OCI-LY7 (cell line): ENCODE measurements at regions not wholly inside any gene's neighbourhood (a gene's known extent, or its start where the extent isn't known, plus 50 kb on each side); places are given as distances from the start of the nearest gene placed in this dataset.

Experiments used
- BruUV-seq: library from RNA; stranded (reverse); fragments of 400-500 nt; replicated peaks from 2 replicates; lab custom pipeline; 2021; lab: Mats Ljungman, UMichigan
- CTCF ChIA-PET: fragments of 300-600 bp; sonication (Branson Sonifier 250); formaldehyde crosslinking; loops from one replicate; lab custom pipeline; 2022; ENCODE audit warnings: antibody characterized with exemption; ENCODE audit not compliant: unreplicated experiment; lab: Charles Lee
- POLR2A ChIA-PET: fragments of 300-600 bp; sonication (Branson Sonifier 250); formaldehyde crosslinking; loops from one replicate; lab custom pipeline; 2022; ENCODE audit warnings: antibody characterized with exemption; lab: Charles Lee
- DNase-seq: peaks from one replicate; pipeline ENCODE4 v3.0.0-alpha.2; 2015; ENCODE audit warnings: low spot score
- H2AFZ ChIP-seq: fragments of 200-600 bp; sonication (generic), shearing (Covaris generic); 2 replicates; pipeline ENCODE4 v1.6.1; 2014; ENCODE audit warnings: mild to moderate bottlenecking, antibody characterized with exemption, low read length, moderate library complexity
- H3K27ac ChIP-seq: fragments of 200-600 bp; sonication (generic); 2 replicates; pipeline ENCODE4 v1.5.1; 2014; ENCODE audit warnings: mixed run types, low read depth, mild to moderate bottlenecking, moderate library complexity, low read length, inconsistent platforms; ENCODE audit not compliant: poor library complexity, severe bottlenecking
- H3K36me3 ChIP-seq: fragments of 200-600 bp; sonication (generic); 2 replicates; pipeline ENCODE4 v1.6.1; 2014; ENCODE audit warnings: mild to moderate bottlenecking, antibody characterized with exemption, low read length, moderate library complexity, mixed read lengths; ENCODE audit not compliant: insufficient read depth
- H3K4me1 ChIP-seq: fragments of 200-600 bp; sonication (generic); 2 replicates; pipeline ENCODE4 v1.5.1; 2014; ENCODE audit warnings: mild to moderate bottlenecking, low read length; ENCODE audit not compliant: insufficient read depth, poor library complexity, severe bottlenecking
- H3K4me2 ChIP-seq: fragments of 200-600 bp; sonication (generic); 2 replicates; pipeline ENCODE4 v1.6.1; 2014; ENCODE audit warnings: mild to moderate bottlenecking, low read length
- H3K4me3 ChIP-seq: fragments of 200-600 bp; sonication (generic); 2 replicates; pipeline ENCODE4 v1.5.1; 2014; ENCODE audit warnings: mild to moderate bottlenecking, low read depth, low read length; ENCODE audit not compliant: poor library complexity, severe bottlenecking
- H3K79me2 ChIP-seq: fragments of 200-600 bp; sonication (generic); 2 replicates; pipeline ENCODE4 v1.6.1; 2016; ENCODE audit warnings: low read depth, mild to moderate bottlenecking, low read length, moderate library complexity, mixed read lengths; ENCODE audit not compliant: insufficient read depth
- H3K9me2 ChIP-seq: fragments of 200-600 bp; sonication (generic); 2 replicates; pipeline ENCODE4 v1.6.1; 2016; ENCODE audit warnings: mild to moderate bottlenecking, low read length, mixed read lengths; ENCODE audit not compliant: insufficient read depth
- H3K9me3 ChIP-seq: fragments of 200-600 bp; sonication (generic); 2 replicates; pipeline ENCODE4 v1.6.1; 2014; ENCODE audit warnings: mild to moderate bottlenecking, mixed run types, low read length, mixed read lengths
- H4K20me1 ChIP-seq: fragments of 200-600 bp; sonication (generic); 2 replicates; pipeline ENCODE4 v1.6.1; 2014; ENCODE audit warnings: mild to moderate bottlenecking, antibody characterized with exemption, low read length, moderate library complexity, mixed read lengths; ENCODE audit not compliant: insufficient read depth
- EZH2phosphoT487 ChIP-seq: fragments of 200-600 bp; sonication (generic); IDR thresholded peaks from 2 replicates; pipeline ENCODE4 v1.6.1; 2018; ENCODE audit warnings: low read depth, borderline replicate concordance, mild to moderate bottlenecking, mixed run types, antibody characterized with exemption, low read length, moderate library complexity, mixed read lengths
- intact Hi-C: fragments of 100-400 bp; cut with micrococcal nuclease; formaldehyde crosslinking; loops from one replicate; pipeline ENCODE4 v1.10.0; 2022; ENCODE audit not compliant: unreplicated experiment
- TF ChIP-seq, protein P1 (sequence below): fragments of 200-600 bp; sonication (generic); conservative IDR thresholded peaks from 2 replicates; pipeline ENCODE4 v1.5.1; 2014; ENCODE audit warnings: mild to moderate bottlenecking, antibody characterized with exemption, low read length, moderate library complexity, mixed read lengths

DNA sequence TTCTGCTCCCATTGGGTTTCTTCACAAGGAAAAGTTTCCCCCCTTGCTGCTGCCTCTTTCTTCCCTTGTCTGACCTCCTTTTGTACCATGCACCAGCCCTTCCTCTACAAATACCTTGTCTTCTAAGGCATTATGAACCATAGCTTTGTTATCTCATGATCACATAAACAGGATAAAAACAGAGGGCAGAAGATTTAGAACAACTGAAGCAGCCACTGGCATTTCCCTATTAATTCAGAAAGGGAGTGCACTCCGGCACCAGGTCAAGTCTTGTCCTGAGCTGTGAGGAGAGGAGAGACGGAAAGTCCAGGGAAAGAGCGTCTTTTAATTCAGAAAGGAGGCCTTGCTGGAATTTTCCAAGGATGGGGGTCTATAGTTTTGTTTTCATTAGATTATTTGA lies 281.7 kb downstream of the RCHY1 start:
- Histone ChIP-seq H3K4me2 (no peak overlapping the region), H3K4me3 (no peak overlapping the region), H3K27ac (no peak overlapping the region), H2AFZ (no peak overlapping the region), H3K4me1 (peaks cover 17% of the 10 kb centered on the region), H3K9me2 (no peaks in the 10 kb centered on the region), H4K20me1 (no peaks in the 10 kb centered on the region), H3K9me3 (no peaks in the 10 kb centered on the region), H3K79me2 (no peaks in the 10 kb centered on the region), H3K36me3 (no peaks in the 10 kb centered on the region)
- TF ChIP-seq, protein P1, sequence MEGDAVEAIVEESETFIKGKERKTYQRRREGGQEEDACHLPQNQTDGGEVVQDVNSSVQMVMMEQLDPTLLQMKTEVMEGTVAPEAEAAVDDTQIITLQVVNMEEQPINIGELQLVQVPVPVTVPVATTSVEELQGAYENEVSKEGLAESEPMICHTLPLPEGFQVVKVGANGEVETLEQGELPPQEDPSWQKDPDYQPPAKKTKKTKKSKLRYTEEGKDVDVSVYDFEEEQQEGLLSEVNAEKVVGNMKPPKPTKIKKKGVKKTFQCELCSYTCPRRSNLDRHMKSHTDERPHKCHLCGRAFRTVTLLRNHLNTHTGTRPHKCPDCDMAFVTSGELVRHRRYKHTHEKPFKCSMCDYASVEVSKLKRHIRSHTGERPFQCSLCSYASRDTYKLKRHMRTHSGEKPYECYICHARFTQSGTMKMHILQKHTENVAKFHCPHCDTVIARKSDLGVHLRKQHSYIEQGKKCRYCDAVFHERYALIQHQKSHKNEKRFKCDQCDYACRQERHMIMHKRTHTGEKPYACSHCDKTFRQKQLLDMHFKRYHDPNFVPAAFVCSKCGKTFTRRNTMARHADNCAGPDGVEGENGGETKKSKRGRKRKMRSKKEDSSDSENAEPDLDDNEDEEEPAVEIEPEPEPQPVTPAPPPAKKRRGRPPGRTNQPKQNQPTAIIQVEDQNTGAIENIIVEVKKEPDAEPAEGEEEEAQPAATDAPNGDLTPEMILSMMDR, result no peak
- no peak for TF ChIP-seq EZH2phosphoT487
- no TSS peak for BruUV-seq
- DNase-seq, result no peak
- POLR2A ChIA-PET, result no interaction called here
- CTCF ChIA-PET, result no interaction called here
- intact Hi-C loops, result no loop called here

GRCh38 chr4:75229806-75230570 lies 284.2 kb downstream of the RCHY1 start:
- no peak for TF ChIP-seq EZH2phosphoT487
- TF ChIP-seq, protein P1, result no peak
- Histone ChIP-seq H3K79me2 (no peaks in the 10 kb centered on the region), H3K36me3 (no peaks in the 10 kb centered on the region), H3K9me2 (no peaks in the 10 kb centered on the region), H3K4me3 (no peak overlapping the region), H3K4me1 (peaks cover 6% of the 10 kb centered on the region), H3K9me3 (no peaks in the 10 kb centered on the region), H3K27ac (no peak overlapping the region), H3K4me2 (no peak overlapping the region), H4K20me1 (no peaks in the 10 kb centered on the region), H2AFZ (no peak overlapping the region)
- POLR2A ChIA-PET, result interaction anchor here (0.7 kb wide), 1 partner anchor 55 kb away, joined by 3 read pairs; no protein-coding TSS in a partner anchor
- CTCF ChIA-PET, result no interaction called here
- intact Hi-C loops, result no loop called here
- DNase-seq, result no peak
- BruUV-seq, result no TSS peak

GRCh38 chr4:75213480-75213879 lies 280.6 kb downstream of the PARM1 start:
- Histone ChIP-seq H3K9me2 (no peaks in the 10 kb centered on the region), H3K79me2 (no peaks in the 10 kb centered on the region), H3K9me3 (no peaks in the 10 kb centered on the region), H3K27ac (no peak overlapping the region), H3K36me3 (no peaks in the 10 kb centered on the region), H3K4me1 (no peaks in the 10 kb centered on the region), H3K4me2 (no peak overlapping the region), H4K20me1 (no peaks in the 10 kb centered on the region), H3K4me3 (no peak overlapping the region), H2AFZ (no peak overlapping the region)
- no peak for DNase-seq
- intact Hi-C loops, result no loop called here
- ChIA-PET CTCF (no interaction called here), POLR2A (interaction anchor here (0.6 to 0.7 kb wide), 3 partner anchors 45 to 117 kb away, joined by 3 to 4 read pairs (median 4); no protein-coding TSS in a partner anchor)
- TF ChIP-seq EZH2phosphoT487, result no peak
- TF ChIP-seq, protein P1, result no peak
- BruUV-seq, result no TSS peak
